NCI-H2196 (cell line): ENCODE measurements at regions not wholly inside any gene's neighbourhood (a gene's known extent, or its start where the extent isn't known, plus 50 kb on each side); places are given as distances from the start of the nearest gene placed in this dataset.

Experiments used
- DNase-seq: peaks from one replicate; lab custom pipeline; 2025; ENCODE audit not compliant: unreplicated experiment; lab: John Stamatoyannopoulos, UW

DNA sequence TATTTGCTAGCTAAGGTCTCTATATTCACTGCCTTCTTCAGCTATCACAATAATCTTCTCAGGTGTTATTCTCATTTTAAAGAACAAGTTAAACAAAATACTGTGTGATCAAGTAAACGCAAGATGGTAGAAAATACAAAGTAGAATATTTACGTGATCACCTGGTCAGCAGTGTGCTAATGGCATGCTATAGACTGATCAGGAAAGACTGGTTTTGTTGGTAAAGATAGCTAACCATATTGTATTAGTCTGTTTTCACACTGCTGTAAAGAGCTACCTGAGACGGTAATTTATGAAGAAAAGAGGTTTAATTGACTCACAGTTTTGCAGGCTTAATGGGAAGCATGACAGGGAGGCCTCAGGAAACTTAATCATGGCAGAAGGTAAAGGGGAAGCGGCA is 50.4 kb downstream of the ZBTB38 start:
- no peak for DNase-seq

DNA sequence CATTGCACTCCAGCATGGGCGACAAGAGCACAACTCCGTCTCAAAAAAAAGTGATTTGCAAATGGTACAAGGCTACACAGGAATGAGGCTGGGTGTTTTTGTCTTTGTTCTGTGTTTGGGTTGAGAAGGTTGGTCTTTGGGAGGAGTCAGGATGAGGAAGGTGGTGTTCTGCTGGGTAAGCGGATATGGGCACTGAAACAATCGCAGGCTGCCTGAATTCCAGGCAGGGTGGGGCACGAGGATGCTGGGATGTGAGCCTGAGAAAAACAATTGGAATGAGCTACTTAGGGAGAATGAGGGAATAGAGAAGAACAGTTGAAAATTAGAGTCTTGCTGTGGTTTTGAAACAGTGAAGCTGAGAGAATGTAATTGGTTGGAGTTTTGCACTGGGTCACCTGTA is 51.6 kb downstream of the ZBTB38 start:
- no peak for DNase-seq

DNA sequence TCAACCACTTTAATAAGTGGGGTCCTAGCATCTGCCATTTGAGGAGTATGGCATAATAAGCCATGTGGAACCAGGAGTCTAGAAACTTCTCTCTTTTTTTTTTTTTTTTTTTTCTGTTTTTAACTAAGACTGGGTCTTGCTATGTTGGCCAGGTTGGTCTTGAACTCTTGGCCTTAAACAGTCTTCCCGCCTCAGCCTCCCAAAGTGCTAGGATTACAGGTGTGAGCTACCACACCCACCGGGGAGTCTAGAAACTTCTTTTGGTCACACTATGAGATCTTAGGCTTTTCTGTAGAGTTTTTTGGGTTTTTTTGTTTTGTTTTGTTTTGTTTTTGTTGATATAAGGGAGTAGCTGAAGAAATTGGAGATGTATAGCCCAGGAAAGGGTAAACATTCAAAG is 52.9 kb downstream of the ZBTB38 start:
- DNase-seq: no peak

DNA sequence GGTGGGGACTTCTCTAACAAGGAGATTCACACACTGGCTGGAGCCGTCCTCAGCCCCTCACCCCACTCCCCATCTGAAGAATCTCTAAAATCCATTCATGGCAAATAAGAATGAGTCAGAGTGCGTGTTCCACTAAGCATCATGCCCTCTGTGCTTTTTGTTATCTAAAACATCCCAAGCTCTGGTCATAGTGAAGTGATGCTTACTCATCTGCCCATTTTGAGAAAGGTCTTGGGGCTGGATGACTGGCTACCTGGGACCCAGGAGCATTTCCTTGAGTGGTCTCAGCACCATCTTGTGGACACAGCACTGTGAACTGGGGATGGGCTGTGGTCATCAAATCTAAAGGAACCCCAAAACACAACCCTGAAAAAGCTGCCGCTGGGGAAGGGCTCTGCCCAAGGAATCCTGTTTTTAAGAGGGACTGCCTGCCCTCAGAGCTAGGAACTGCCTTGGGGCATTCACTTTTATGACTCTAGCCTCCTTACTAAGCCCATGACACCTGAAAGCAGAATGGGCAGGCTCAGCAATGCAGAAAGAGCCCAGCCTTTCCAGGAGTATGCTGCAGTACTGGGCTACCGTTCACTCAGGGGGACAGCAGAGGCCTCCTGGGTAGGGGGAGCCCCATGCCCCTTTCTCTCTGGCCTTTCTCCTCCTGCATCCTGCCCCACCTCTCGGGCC is 53.5 kb downstream of the ZBTB38 start:
- DNase-seq: no peak

DNA sequence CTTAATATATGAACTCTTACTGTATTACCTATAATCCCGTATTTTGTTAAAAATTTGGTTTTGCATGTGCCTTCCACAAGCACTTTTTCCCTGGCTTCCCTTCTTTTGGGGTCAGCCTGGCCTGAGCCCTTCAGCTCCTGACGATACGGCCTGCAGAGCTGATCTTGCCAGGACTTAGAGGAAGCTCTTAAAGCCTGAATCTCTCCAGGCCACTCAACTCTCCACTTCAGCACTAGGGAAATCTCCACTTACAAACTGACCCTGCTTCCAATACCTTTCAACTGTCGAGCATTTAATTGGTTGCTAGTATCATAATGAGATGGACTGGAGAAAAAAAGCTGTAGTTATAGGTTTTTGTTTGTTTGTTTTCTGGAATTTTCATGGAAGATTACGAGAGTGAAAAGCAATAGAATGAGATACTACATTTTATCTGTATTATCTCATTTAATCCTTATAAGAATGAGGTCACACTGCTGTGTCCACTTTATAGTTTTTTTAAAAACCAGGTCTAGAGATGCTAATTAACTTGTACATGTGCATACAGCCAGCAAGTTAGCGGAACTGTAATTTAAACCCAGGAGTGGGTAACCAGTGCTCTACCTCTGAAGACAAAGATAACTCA is 54.8 kb downstream of the ZBTB38 start:
- DNase-seq: no peak

DNA sequence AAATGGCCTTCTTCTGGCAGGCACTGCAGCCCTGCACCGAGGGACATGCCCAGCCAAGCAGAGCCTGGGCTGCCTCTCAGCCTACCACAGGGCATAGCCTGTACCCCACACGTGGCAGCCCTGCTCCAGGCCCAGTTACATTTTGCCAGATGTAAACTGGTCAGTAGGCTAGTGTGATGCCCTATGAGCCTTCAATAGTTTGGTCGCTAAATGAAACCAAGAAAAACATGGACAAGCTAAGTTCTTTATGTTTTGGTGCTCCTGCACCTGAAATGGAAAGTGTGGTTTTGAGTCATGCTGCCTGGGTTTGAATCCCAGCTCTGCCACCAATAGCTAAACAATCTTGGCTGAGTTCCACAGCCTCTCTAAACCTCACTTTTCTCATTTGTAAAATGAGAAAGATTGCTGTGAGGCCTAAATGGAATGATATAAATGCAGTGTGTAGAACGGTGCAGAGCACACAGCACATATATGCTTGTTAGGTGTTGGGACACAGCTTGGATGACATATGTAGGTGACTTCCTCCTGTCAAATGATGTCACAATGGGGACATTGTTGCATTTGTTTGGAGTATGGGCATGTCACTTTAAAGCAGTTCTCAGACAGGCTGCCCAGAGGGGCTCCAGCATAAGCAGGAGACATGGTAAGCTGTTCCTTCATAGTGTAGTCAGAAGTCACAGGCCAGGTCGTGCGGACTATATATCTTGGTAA is 57.4 kb downstream of the ZBTB38 start:
- no peak for DNase-seq

DNA sequence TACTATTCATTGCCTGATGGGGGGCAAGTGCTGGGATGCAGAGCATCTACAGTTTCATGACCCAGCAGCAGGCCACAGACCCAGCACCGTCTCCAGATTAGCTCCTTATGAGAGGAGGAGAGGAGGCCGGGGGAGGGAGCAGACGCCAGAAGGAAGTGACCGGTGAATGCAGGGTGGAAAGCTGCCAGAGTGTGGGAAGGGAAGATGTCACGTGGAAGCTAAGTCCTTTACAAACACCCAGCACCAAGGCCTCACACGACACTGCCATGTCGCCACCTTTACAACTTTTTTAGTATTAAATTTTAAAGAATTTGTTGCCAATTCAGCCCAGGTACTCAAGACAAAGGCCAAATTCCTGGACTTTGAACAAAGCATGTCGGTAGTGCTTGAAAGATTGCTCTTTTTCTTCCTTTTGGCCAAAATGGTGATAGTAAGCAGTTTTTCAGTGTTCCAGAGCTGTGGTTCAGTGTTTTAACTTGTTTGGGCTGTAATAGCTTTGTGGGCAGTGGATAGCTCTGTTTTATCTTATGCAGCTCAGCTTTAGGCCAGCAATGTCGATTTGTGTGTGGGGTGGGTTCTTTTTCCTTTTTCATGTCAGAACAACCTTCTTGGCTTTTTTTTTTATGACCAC is 58.2 kb downstream of the ZBTB38 start:
- peak; percentile 37 for DNase-seq

DNA sequence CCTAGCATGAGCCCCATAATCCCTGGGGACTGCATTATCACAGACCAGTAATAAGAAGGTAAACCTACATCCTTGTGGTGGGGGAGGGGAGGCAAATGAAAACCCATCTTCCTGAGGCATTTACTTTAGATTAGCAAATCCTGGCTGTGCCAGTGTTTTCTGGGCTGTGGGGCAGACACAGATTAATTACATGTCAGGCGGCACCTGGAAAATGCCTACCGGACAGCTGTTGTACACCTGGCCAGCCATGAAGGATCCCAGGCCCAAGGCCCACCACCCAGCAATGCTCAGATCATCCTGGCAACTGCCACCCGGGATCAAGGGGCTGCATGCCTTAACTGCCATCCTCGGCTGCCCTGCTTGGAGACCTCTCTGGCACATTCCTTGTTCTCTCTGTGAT is 59.1 kb upstream of the RASA2 start:
- no peak for DNase-seq

DNA sequence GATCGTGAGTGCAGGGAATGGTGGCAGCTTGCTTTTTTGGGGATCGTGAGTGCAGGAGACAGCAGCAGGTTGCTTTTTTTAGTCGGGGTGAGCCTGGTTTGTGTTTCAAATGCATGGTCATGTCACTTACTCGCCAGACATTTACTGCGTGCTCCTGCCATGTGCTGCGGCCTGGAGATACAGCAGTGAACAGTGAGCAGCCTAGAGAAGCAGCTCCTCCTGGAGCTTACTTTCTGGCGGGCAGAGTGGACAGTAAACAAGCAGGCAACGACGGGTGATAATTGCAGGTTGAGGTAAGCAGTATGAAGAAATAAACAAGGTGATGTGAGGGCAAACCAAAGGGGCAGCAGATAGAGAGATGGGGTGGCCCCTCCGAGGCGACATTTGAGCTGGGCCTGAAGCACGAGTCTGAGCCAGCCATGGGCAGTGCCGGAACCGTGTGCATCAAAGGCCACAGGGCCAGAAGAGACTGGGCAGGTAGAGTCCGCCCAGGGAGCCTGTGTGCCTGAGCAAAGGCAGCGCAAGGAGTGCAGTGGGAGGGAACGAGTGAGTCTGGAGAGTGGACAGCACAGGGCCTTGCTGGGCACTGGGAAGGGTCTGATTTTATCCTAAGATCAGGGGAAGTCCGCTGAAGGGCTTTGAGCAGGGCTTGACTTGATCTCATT is 57.3 kb upstream of the RASA2 start:
- DNase-seq: no peak

DNA sequence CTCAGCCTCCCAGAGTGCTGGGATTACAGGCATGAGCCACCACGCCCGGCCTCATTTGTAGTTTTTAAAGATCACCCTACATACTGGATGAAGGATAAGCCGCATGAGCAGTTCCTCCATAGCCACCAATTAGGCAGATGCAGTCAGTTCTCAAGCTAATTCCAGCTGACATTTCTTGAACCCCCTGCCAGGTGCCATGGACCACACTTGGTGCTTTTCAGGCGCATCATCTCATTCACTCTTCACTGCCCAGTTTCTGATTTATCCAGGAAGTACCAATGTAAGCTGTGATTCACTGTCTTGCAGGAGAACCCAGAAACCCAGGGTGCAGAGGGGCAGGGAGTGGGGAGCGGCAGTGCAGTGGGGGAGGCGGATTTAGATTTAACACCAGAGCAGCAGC is 56.5 kb upstream of the RASA2 start:
- no peak for DNase-seq

DNA sequence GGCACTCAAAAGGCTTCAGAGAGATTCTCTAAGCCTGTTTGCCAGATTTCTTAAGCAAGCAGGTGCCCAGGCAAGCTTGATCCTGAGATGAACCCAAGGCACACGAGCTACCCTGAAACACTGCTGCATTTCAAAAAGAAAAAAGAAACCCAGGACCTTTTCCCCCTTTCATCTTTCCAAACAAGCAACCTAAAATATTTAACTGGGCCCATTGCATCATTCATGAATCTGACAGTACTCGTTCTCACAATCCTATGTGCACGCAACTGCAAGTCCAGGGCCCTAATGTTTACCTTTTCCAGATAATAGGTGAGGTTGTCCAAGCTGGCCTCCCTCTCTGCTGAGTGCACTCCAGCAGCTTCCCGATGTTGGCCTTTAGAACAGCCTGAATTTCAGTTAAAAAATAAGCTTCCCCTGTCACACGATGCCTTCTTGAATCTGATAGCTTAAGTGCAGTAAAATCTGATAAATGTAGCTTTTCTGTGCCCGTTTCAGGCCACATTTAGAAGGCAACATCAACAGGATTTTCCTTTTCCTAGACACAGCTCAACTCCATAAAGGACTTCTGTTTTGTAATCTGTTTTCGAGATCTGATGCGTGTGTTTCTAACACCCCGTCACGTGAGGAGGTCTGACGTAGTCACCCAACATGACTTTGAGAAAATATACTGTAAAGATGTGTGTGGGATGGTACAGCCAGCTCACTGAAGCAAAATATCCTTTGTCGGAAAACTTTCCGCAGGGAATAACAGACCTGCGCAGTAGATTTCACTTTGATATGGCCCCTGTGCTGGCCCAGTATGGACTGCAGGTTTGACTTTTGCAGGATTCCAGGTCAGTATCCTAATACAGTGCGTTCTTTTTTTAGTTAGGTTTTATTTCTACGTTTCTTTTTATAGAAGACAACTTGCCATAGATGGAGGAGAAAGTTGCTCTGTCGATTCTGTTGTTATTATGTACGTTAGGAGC is 55.1 kb upstream of the RASA2 start:
- DNase-seq: no peak

DNA sequence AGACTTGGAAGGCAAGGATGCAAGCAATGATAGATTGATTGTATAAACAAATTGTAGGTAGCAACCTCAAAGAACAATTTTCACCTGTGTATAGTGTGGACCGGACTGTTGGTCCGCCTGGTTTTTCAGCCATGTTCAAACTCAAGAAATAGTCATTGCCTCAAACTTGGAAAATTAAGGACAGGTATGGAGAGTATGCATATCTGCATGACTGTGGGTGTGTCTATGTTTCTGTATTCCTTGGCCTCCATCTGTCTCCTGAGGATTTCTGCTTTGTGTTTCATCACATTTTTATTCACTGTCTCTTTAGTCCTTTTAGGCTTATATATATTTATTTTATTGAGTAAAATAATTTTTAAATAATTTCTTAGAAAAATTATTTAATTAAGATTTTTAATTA is 53.9 kb upstream of the RASA2 start:
- DNase-seq: no peak

DNA sequence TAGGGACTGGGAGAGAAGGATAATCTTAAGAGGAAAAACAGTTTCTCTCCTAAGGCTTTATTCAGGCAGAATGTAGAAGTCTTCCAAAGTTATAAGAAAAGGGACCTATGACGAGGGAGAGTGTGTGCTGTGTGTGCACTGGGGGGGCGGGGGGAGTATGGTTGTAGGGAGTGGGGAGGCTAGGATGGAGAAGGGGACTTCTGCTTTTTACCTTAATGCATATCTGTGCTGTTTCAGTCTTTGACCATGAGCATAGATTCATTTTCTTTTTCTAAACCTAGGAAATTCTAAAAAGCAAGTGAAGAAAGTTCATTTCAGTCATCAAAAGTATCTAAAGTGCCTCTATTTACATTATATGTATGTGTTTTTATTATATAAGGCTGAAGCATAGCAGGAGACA is 52.6 kb upstream of the RASA2 start:
- no peak for DNase-seq

DNA sequence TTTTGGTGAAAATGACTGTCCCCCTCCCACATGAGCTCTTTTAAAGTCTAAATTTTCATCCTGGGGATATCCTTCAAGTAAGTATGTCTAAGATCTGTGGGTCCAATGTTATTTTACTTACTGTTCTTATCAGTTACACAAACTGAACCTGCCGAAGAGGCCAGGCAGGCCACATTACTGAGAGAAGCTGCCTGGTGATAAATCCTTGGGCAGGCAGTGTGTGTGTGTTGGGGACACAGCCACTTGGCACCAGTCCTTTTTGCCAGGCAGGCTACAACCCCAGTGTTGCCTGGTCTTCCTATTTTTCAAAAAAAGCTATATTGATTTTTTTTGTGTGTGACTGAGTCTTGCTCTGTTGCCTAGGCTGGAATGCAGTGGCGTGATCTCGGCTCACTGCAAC is 50.6 kb upstream of the RASA2 start:
- DNase-seq: no peak
